ENCODE measurements at regions not wholly inside any gene's neighbourhood (a gene's known extent, or its start where the extent isn't known, plus 50 kb on each side); places are given as distances from the start of the nearest gene placed in this dataset.

GRCh38 chr18:28412521-28412920 lies 235.6 kb upstream of the CDH2 start:
- no peak for DNase-seq
- no peak for TF ChIP-seq POLR2A (IDR thresholded peaks at IDR 0.05)
- no peak for TF ChIP-seq CTCF (IDR thresholded peaks at IDR 0.05)
- H3K4me3 ChIP-seq = no peak overlapping the region
- no peaks in the 10 kb centered on the region for H3K9me3 ChIP-seq
- H3K4me1 ChIP-seq = no peaks in the 10 kb centered on the region
- intact Hi-C loops (cut with DNase I; ENCODE audit: low total_unique reads) = no loop called here
- no peaks in the 10 kb centered on the region for H3K36me3 ChIP-seq
- no peaks in the 10 kb centered on the region for H3K27me3 ChIP-seq
- H3K27ac ChIP-seq = no peak overlapping the region

DNA sequence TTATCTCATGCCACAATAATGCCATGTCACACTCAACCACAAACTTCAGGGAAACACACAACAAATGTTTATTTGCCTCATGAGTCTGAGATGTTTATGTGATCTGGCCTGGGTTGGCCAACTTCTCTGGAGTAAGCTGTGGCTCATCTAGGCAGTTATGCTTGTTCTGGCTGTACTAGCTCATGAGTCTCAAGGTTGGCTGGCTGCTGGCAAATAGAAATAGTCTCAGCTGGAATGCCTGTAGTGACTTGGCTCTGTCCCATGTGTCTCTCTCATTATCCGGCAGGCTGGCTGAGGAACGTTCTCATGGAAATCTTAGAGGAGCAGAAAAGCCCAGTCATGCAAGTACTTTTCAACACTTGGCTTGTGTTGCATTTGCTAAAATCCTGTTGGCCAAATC lies 234.9 kb upstream of the CDH2 start:
- no peak for DNase-seq
- H3K4me1 ChIP-seq = no peaks in the 10 kb centered on the region
- no peak overlapping the region for H3K4me3 ChIP-seq
- no peak for TF ChIP-seq POLR2A (IDR thresholded peaks at IDR 0.05)
- no peak for TF ChIP-seq CTCF (IDR thresholded peaks at IDR 0.05)
- intact Hi-C loops (cut with DNase I; ENCODE audit: low total_unique reads) = no loop called here
- H3K9me3 ChIP-seq = no peaks in the 10 kb centered on the region
- no peak overlapping the region for H3K27ac ChIP-seq
- no peaks in the 10 kb centered on the region for H3K36me3 ChIP-seq
- no peaks in the 10 kb centered on the region for H3K27me3 ChIP-seq

GRCh38 chr18:28409811-28410210 lies 232.9 kb upstream of the CDH2 start:
- DNase-seq = no peak
- H3K9me3 ChIP-seq = no peaks in the 10 kb centered on the region
- H3K36me3 ChIP-seq = no peaks in the 10 kb centered on the region
- no peak overlapping the region for H3K4me3 ChIP-seq
- intact Hi-C loops (cut with DNase I; ENCODE audit: low total_unique reads) = no loop called here
- TF ChIP-seq POLR2A (IDR thresholded peaks at IDR 0.05) = no peak
- TF ChIP-seq CTCF (IDR thresholded peaks at IDR 0.05) = no peak
- no peak overlapping the region for H3K27ac ChIP-seq
- H3K4me1 ChIP-seq = no peaks in the 10 kb centered on the region
- H3K27me3 ChIP-seq = no peaks in the 10 kb centered on the region

- Histone ChIP-seq H3K4me3 (no peak overlapping the region), H3K36me3 (no peaks in the 10 kb centered on the region), H3K27ac (no peak overlapping the region), H3K4me1 (no peaks in the 10 kb centered on the region), H3K9me3 (no peaks in the 10 kb centered on the region), H3K27me3 (no peaks in the 10 kb centered on the region)
- intact Hi-C loops (cut with DNase I; ENCODE audit: low total_unique reads) = no loop called here
- no peak for DNase-seq
- no peak for TF ChIP-seq POLR2A (IDR thresholded peaks at IDR 0.05)
- TF ChIP-seq CTCF (IDR thresholded peaks at IDR 0.05) = no peak
Measured at GRCh38 chr18:28408528-28408927, 231.6 kb upstream of the CDH2 start.

DNA sequence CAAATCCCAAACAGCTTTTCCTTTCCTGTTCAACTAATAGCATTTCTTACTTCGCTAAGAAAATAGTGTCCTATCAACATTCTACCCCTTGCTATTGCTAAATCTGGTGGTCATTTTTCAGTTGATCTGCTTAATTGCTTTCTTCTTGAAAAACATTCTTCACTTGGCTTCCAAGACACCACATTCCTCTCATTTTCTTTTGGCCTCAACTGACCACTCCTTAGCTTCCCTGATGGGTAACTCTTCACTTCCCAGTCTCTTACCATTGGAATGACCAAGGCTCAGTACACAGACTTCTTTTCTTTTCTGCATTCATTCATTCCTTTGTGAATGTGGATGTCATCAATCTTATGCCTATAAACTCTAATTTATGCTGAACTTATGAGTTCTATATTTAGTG lies 230.8 kb upstream of the CDH2 start:
- H3K9me3 ChIP-seq = no peaks in the 10 kb centered on the region
- H3K4me3 ChIP-seq = no peak overlapping the region
- intact Hi-C loops (cut with DNase I; ENCODE audit: low total_unique reads) = no loop called here
- no peaks in the 10 kb centered on the region for H3K4me1 ChIP-seq
- H3K27ac ChIP-seq = no peak overlapping the region
- H3K27me3 ChIP-seq = no peaks in the 10 kb centered on the region
- no peak for TF ChIP-seq CTCF (IDR thresholded peaks at IDR 0.05)
- no peak for TF ChIP-seq POLR2A (IDR thresholded peaks at IDR 0.05)
- no peaks in the 10 kb centered on the region for H3K36me3 ChIP-seq
- no peak for DNase-seq

Data from uterus (tissue), 3 donors.